RPMI8226 (cell line): ENCODE measurements at regions not wholly inside any gene's neighbourhood (a gene's known extent, or its start where the extent isn't known, plus 50 kb on each side); places are given as distances from the start of the nearest gene placed in this dataset.
"Not testable (repeated sequence)": the region's sequence is repeated elsewhere in the genome, so short reads cannot be mapped to it uniquely, and the experiment has no call there.

Source experiments
- DNase-seq: peaks from one replicate; pipeline ENCODE4 v3.0.0-alpha.2; 2015

DNA sequence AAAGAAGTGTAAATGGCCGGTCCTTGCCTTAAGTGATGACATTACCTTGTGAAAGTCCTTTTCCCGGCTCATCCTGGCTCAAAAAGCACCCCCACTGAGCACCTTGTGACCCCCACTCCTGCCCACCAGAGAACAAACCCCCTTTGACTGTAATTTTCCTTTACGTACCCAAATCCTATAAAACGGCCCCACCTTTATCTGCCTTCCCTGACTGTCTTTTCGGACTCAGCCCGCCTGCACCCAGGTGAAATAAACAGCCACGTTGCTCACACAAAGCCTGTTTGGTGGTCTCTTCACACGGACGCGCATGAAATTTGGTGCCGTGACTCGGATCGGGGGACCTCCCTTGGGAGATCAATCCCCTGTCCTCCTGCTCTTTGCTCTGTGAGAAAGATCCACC lies 112.4 kb downstream of the NPY start:
- not testable (repeated sequence) for DNase-seq

DNA sequence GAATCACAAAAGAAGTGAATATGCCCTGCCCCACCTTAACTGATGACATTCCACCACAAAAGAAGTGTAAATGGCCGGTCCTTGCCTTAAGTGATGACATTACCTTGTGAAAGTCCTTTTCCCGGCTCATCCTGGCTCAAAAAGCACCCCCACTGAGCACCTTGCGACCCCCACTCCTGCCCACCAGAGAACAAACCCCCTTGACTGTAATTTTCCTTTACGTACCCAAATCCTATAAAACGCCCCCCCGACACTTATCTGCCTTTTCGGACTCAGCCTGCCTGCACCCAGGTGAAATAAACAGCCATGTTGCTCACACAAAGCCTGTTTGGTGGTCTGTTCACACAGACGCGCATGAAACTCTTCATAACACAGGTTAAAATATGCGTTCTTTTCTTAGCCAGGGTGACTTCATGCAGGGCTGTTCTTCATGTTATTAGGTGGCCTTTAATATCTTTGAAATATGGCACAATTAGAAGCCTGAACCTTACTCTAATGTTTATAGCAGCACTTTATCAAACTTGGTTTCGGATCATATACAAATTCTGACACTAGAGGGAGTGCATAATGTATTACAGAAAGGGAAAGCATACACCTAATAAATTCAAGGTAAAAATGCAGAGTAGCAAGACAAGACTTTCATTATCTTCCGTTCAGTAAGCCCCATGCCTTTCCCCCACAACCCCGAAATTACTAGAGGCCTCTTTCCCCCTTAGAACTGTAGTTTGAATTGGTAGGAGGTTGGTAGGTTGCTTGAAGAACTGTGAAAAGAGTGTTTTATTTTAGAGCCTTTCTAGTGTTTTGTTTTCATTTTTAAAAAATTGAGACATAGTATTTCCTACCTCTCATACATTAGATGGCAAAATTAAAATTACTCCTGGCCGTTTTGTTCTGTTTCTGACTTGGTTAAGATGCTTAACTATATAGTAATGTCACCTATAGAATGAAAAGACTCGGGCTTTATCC lies 117.9 kb downstream of the NPY start:
- DNase-seq: peak; percentile 46

DNA sequence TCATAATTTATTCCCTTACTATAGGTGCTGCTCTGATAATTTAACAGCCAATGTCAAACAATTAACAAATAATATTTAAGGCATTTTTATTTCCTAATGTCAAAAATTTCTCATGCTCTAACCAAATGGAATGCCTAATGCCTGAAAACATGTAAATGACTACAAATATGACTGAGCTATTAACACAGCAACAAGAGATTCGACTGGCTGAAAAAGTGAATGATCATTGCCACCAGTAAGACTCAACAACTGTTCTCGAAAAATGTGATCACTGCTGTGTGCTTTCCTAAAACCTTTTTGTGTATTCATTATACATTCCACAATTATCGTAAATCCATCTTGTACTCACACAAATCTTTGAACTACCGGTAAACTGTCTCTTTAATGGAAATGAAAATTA lies 118.7 kb downstream of the NPY start:
- no peak for DNase-seq

DNA sequence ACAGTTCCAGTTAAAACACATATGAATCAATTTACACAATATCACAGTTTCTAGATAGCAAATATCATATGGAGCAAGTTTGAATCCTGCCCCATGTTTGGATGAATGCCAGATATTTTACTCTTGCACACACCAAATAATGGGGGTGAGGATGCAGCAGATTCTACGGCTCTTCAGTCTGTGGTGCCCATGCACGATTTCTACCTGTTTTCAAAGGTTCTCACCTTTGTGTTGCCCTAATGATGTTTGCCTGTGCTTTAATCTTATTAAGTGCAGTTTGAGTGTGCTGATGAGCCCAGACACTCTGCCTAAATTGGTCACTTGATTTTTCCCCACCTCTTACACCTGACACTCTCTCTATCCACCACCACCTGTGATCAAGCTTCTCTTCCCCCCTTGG lies 119.6 kb downstream of the NPY start:
- DNase-seq: no peak

DNA sequence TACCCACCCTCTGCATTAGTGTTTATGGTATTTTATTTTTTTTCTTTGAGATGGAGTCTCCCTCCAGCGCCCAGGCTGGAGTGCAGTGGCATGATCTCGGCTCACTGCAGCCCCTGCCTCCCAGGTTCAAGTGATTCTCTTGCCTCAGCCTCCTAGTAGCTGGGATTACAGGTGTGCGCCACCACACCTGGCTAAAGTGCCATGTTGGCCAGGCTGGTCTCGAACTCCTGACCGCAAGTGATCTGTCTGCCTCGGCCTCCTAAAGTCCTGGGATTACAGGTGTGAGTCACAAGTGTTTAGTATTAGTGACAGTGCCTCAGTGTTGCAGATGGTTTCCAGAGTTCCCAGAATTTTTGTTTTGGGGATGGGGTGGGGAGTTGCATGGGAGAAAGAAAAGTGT lies 120.3 kb downstream of the NPY start:
- DNase-seq: no peak

DNA sequence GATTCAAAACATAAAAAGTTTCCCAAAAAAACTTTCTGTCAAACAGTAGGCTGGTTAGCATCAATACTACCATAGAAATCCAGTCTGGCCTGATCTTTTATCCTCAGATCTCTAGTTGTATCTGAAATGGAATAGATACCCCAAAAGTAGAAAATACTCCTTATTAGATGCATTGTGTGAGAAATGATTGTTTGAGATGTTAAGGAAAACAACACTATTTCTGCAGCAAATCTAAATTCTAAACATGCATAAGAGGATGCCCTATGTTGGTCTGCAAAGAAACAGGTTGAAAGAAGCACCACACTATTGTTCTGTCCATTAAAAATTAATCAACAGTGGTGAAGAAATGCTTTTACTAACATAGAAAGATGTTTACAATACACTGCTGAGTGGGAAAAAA lies 121.0 kb downstream of the NPY start:
- DNase-seq: no peak

DNA sequence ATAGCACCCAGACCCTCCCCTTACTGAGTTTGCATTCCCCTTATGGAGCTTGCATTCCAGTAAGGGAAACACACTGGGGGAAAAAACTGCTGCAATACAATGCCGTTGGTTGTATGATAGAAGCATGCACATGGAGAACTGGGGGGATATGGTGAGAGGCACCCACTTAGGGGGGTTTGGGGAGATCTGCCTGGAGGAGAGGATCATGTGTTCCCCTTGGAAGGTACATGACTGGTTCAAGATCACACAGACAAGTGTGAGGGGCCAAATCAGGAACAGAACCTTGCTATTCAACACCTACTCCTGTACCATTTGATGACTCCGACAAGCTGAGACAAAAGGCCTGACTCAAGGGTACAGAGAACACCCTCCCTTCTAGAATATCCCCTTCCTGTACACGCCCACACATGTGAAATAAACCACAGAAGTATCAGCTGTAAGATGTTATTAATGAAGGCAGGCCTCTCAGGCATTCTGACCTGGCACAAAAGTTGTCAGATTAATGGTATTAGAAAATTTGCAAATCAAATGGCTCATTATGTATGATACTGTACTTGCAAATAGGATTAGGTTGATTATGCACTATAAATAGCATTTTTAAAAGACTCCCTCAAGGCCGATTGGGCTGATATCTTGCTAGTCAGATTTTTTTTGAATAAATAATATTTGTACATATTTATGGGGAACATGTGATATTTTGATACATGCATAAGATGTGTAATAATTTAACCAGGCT lies 122.2 kb downstream of the NPY start:
- no peak for DNase-seq

DNA sequence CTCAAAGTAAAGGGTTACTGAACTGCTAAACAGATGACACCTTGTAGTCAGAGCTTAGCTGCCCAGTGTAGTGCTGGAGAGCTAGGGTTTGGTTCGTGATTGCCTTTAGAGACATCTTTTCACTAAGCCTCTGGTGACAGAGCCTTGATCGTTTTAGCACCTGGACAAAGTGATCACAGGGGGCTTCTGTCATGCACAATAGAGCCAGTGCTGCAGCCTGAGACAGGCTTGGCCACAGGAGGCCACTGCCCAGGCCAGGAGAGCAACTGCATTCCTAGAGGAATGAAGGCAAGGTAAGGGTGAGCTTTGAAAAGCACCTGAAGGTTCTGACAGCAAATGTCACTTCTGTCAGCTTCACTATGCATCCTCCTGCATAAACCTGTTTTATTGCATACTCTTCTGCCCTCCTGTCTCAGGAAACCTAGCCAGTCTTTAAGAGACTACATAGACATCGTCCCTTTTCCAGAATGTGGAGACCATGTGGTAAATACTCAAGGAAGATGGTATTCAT lies 122.9 kb downstream of the NPY start:
- no peak for DNase-seq

DNA sequence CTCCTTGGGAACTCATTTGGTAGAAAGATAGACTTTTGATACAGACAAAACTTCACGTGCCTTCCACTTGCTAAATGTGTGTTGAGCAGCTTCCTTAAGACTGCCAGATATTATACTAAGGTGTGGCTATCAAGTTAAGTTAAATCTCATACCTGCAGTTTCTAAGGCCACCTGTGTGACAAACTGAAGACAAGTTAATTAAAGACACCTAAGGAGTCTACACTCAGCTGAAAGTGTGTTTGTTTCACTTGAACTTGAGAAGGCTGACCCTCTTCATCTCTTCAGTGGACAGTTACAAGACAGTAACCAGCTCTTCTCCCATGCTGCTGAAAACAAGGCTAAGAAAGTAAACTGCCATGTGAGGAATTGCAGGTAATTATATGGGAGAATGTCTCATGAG lies 124.0 kb downstream of the NPY start:
- no peak for DNase-seq

DNA sequence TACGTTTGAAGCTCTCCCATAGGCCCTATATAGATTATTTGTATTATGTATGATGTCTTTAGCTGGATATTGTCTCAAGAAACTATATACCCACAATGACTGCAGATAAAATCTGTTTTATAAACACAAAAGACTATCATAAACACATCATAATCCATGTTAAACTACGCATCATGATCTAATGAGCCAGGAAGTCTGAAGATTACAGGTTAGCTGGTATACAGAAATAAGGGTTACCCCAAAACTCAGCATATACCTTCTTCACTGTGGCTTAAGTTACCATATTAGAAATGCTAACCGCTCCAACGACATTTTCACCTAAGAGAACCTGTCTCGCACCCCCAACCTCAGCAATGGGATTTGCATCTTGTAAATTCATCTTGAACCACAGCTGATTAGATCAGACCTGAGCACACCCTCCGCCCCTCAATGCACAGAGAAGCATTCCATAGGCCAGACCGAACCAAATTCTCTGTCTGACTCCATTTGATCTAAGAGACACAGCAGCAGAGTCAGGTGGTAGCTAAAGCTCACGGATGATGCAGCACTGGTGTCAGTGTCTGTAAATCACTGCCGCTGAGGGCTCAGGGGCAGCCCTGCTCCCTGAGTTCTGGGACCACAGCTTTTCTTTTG lies 124.9 kb downstream of the NPY start:
- DNase-seq: no peak

DNA sequence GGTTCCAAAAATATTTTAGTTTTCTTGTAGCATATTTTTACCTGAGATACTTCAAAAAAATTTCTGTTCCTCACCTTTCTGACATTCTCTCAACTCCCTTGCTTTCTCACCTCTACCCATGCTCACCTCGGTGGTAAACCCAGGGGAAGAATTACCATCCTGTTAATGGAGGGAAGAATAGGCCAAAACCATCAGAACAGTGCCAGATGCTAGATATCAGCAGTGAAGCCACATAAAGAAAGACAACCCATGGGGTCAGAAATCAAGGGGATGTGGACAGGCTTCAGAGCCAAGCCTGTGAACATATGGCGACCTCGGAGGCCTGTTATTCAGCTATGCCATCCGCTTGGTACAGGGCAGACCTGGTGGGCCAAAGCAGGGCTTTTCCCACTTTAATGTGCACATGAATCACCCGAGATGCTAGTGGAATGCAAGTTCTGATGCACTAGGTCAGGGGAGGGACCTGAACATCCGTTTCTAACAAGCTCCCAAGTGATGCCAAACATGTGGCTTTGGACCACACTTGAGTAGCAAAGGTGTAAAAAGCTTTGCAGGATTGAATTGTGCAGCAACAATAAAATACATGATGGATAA lies 125.5 kb downstream of the NPY start:
- DNase-seq: no peak

DNA sequence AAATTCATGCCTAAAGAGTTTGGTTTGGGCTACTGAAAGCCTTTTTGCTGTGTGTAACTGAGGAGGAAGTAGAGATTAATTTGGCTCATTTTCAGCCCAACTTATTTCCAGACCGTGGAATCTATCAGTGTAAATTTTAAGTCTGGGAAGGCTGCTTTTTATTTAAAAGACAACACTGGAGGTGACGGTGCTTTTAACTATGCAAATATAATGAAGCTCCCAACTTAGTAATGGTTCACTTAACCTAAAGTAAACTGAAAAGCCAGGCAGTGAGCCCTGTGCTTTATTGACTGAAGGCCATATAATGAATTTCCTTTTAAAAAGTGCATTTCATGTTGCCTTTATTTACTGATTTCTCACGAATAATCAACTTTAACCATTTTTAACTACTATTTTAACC lies 127.2 kb downstream of the NPY start:
- no peak for DNase-seq

DNA sequence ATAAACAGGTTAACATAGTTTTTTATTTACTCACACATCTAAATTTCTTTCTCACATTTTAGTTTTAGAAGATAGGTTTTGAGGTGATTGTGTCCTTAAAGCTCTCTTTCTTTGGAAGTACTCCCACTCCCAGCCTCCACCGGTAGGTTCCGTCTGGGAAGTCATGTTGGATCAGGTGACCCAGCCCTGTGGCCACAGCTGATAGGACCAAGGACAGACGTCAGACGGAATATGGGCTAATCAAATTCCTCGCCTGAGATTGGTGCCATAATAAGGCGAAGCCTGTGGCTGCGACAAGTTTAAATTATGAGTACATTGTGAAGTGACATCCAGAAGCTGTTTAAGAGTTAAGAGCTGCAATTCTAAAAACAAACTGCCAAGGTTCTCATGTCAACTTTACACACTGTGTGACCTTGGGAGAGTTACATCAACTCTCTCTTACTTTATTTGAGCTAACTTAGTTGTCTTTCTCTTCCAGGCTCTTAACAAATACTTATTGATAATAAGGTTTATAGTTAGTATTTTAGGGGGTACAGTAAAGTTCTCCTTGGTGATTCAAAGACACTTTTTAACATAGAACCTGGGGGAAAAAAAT lies 133.6 kb downstream of the NPY start:
- no peak for DNase-seq

DNA sequence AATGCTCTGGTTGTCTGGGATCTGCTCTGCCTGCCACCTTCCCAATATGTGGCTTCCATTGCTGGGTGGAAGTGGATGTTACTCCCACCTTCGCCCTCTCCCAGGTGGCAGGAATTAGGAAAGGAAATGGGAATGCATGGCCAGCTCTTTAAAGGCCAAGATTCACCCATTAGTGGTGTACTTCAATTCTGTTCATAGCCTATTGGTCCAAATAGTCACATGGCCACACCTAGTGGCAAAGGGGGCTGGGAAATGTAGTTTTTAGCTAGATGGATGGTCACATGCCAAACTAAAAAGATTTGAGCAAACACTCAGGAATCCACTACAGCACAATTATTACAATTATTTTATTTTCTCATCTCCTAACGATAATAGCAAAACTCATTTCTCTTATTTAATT lies 135.1 kb downstream of the NPY start:
- no peak for DNase-seq

DNA sequence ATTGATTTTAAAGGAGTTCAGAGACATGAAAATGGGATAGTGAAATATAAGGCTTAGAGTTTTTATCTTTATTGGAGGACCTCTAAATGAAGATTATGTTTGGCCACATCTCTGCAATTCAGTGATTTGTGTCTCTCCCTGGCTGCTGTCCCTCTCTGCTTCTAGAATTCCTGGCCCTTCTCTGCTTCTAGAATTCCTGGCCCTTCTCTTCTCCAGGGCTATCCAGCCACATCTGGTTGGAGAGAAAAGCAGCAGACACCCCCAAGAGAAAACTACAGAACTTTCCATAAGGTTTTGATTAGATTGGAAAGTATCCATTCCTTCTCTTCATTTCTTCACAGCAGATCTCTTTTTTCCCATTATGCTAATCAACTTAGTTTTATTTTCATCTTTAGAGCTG lies 135.5 kb downstream of the NPY start:
- DNase-seq: no peak

DNA sequence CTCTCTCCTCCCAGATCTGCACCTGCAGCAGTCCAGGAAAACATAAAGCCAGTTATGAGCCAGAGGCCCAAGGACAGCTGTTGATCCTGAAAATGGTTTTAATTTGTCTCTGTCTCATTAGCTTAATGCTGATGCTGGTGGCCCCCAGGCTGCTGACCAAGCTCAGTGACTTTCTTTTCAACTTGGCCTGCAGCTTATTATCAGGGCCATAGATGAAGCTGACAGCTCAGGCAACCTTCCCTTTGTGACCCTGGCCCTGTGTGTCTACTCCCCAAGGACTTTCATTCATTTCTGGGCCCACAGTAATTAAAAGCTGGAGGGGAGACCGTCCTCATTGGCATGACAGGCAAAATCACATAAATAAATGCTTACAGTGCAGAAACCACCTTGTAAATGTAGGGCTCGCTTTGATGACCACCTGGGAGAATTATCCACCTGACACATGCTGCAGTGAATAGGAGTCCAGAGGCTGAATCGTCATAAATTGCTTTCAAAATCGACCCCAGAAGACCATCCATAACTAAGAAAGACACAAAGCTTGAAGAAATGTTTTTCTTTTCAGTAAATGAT lies 138.5 kb downstream of the NPY start:
- DNase-seq: no peak

DNA sequence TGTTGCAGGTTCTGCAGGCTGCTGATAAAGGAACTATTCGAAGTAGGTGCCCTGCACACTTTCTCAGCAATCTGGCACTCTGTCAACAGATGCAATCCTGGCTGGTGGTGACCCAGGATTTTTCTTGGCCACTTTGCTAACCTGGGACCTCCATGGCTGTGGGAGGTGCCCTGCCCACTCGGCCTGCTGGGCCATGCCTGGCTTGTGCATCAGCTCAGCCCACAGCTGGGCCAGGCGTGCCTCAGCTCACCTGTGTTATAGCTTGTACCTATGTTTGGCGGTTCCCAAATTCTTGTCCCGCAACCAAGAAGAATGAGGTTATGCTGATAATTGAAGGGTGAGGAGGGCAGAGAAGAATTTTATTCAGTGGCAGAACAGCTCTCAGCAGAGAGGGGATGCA lies 141.7 kb downstream of the NPY start:
- no peak for DNase-seq

DNA sequence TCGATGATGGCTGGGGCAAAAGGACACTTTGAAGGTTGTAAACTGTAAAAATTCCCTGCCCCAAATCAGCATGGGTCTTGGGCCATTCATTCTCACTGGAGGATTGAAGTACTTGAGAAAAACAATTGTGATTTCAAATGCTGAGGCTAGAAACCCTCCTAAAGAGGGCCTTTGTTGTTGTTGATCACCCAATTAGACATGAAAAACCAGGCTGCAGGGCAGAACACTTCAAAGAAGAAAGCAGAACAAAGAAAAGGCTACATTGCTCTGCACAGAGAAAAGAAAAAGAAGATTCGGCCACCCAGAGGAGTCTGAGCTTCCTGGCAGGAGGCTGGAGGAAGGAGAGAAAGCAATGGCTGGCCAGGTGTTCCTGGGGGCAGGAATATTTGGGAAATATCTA lies 143.1 kb downstream of the NPY start:
- DNase-seq: no peak

DNA sequence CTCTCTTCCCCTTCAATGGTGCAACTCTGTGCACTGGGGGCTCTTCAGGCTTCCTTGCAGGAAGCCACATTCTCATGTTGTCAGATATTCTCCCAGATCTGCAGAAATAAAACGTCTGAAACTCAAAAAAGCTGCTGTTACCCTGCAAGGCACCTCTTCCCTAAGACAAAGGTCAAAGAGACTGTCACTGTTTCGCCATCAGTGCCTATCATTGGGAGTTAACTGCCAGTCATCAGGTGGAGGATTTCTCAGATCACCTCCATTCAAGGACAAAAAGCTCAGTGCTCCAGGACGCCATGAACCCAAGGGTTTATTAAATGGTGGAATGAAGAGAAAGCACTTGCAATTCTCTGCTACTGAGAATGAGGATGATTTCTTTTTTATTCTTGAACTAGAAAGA lies 144.6 kb upstream of the PALS2 start:
- DNase-seq: no peak

DNA sequence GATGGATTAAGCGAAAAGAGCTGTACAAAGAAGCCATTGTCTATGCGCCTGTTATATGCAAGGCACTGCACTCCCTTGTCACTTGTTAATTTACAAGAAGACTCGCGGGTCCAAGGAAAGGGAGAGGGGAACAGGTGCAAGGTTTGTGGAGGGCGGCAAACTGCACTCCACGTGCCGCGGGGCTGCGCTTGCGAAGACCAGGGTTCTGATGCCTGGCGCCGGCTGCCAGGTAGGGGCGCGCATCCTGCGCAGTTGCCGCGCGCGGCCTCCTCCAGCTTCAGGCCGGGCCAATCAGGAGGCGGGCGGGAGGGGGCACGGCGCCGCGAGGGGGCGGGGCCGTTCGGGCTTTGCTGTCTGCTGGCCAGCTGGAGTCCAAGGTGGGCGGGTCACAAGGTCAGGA lies 140.6 kb upstream of the PALS2 start:
- DNase-seq: no peak

DNA sequence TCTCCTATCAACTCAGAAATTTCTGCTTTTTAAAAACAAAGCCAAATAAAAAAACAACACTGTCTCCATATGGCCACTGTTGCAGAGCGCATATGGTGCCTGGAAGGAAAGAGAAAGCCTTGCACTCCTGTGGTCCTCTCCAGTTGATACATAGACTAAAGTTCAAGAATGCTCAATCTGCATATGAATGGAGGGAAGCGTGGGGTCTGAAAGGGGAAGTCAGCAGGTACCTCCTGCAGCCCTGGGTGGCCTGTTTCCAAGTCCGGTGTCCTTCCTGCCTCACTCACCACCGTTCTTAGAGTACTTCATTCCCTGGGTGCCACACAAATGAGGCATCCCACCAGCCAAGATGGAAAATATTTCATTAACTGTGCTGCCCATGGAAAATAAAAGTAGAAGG lies 138.3 kb upstream of the PALS2 start:
- no peak for DNase-seq

DNA sequence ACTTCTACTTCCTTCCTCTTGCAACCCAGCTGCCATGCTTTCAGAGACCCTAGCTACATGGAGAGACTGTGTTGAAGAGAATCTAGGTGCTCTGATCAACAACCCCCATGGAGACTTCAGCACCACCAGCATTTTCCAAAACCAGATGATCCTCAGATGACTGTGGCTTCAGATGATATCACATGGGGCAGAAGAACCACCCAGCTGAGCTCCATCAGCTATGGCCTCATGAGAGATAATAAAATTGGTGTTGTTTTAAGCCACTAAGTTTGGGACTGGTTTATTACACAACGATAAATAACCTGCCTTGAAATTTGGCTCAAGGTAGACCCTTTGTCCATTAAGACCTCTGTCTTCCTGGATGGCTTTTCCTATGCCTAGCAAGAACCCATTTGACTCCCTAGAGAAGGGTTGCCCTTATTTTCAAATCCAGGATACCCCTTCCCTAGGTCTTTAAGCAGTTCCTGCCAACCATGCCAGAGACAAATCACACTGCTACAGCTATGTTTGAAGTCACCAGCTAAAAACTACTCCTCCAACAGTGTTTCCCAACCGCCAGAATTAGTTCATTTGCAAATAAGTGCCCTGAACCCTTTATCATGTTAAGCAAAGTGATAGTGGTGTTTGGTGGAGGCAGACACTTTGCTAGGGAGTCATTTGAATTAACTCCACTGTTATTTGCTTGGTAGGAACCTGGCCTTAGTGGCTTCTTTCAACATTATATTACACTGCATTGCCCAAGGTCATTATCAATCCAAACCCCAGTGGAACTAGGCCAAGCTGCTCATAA lies 136.9 kb upstream of the PALS2 start:
- DNase-seq: no peak
